Adrenal gland (tissue), 5 donors: ENCODE measurements at regions not wholly inside any gene's neighbourhood (a gene's known extent, or its start where the extent isn't known, plus 50 kb on each side); places are given as distances from the start of the nearest gene placed in this dataset.

ENCODE experiments used
- POLR2A ChIP-seq, 2 donors: fragments of 450-650 bp; IDR thresholded peaks; one replicate each; pipeline ENCODE4 v1.6.1; 2017; ENCODE audit warnings: antibody characterized with exemption in 2 of 2, mild to moderate bottlenecking in 2 of 2, moderate library complexity in 1 of 2
- TF ChIP-seq, protein P1 (sequence below), 6 experiments: fragments of 450-650 bp in 4 of 6; fragments of 200-600 bp in 2 of 6; sonication (generic) in 1 of 6; IDR thresholded peaks; 1 replicate in 5 of 6; 2 replicates in 1 of 6; pipeline versions ENCODE4 v1.5.1 to v1.8.0; 2016 to 2021; ENCODE audit warnings: antibody characterized with exemption in 6 of 6, mild to moderate bottlenecking in 2 of 6, moderate library complexity in 1 of 6
- donor health status: DM: no; HTN: no; CAD: no.

DNA sequence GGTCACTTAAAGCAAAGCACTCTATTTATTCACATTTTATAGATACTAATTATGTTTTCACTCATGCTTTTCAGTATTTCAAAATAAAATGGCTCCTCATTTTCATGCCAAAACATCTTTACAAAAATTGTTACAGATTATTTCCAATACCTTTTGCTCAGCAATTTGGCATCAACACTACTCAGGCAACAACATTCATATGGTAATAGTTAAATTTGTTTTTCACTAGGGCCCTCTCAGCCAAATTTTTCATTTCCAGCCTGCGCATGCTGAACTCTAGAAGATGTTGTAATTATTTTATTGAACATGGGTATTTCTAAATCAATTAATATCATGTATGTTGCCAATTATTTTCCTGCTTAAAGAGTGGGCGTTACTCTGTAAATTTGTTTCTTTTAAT is 225.6 kb downstream of the ANTXR2 start:
- TF ChIP-seq, protein P1, sequence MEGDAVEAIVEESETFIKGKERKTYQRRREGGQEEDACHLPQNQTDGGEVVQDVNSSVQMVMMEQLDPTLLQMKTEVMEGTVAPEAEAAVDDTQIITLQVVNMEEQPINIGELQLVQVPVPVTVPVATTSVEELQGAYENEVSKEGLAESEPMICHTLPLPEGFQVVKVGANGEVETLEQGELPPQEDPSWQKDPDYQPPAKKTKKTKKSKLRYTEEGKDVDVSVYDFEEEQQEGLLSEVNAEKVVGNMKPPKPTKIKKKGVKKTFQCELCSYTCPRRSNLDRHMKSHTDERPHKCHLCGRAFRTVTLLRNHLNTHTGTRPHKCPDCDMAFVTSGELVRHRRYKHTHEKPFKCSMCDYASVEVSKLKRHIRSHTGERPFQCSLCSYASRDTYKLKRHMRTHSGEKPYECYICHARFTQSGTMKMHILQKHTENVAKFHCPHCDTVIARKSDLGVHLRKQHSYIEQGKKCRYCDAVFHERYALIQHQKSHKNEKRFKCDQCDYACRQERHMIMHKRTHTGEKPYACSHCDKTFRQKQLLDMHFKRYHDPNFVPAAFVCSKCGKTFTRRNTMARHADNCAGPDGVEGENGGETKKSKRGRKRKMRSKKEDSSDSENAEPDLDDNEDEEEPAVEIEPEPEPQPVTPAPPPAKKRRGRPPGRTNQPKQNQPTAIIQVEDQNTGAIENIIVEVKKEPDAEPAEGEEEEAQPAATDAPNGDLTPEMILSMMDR (IDR thresholded peaks at IDR 0.05): no peak
- no peak for TF ChIP-seq POLR2A (IDR thresholded peaks at IDR 0.05)
